ENCODE measurements at regions not wholly inside any gene's neighbourhood (a gene's known extent, or its start where the extent isn't known, plus 50 kb on each side); places are given as distances from the start of the nearest gene placed in this dataset.
"Not testable (repeated sequence)": the region's sequence is repeated elsewhere in the genome, so short reads cannot be mapped to it uniquely, and the experiment has no call there.

- not testable (repeated sequence) for TF ChIP-seq CTCF (conservative IDR thresholded peaks at IDR 0.05; ENCODE audit: low read depth in 2 of 2); JUNB (IDR thresholded peaks at IDR 0.05; ENCODE audit: unreplicated experiment)
Observed at GRCh38 chr5:172532439-172532838, 78.1 kb upstream of the SH3PXD2B start.
